ENCODE measurements at regions not wholly inside any gene's neighbourhood (a gene's known extent, or its start where the extent isn't known, plus 50 kb on each side); places are given as distances from the start of the nearest gene placed in this dataset.

- peaks cover 13% of the 10 kb centered on the region for H3K9me3 Mint-ChIP-seq
Measured at GRCh38 chr7:68269405-68269804, 1272.8 kb downstream of the TYW1 start.

GRCh38 chr7:68272507-68272906, 1275.9 kb downstream of the TYW1 start:
- Mint-ChIP-seq H3K9me3 (no peaks in the 10 kb centered on the region), H3K4me1 (no peaks in the 10 kb centered on the region), H3K27ac (ENCODE audit: unreplicated experiment) (no peak overlapping the region), H3K36me3 (ENCODE audit: low read depth) (no peaks in the 10 kb centered on the region), H3K27me3 (ENCODE audit: low read depth) (peaks cover 2% of the 10 kb centered on the region), H3K4me3 (no peak overlapping the region)
- no peak for DNase-seq (ENCODE audit: low read depth, low spot score)
- TF ChIP-seq CTCF (conservative IDR thresholded peaks at IDR 0.05), result no peak

More at GRCh38 chr7:68269405-68269804, 1272.8 kb downstream of the TYW1 start:
- Mint-ChIP-seq H3K27me3 (ENCODE audit: low read depth) (peaks cover 2% of the 10 kb centered on the region), H3K4me1 (no peaks in the 10 kb centered on the region), H3K4me3 (no peak overlapping the region), H3K36me3 (ENCODE audit: low read depth) (no peaks in the 10 kb centered on the region), H3K27ac (ENCODE audit: unreplicated experiment) (no peak overlapping the region)
- no peak for TF ChIP-seq CTCF (conservative IDR thresholded peaks at IDR 0.05)
- DNase-seq (ENCODE audit: low read depth, low spot score), result no peak

- no peak overlapping the region for H3K4me3 Mint-ChIP-seq
- no peaks in the 10 kb centered on the region for H3K4me1 Mint-ChIP-seq
- H3K9me3 Mint-ChIP-seq, result no peaks in the 10 kb centered on the region
- no peak for TF ChIP-seq CTCF (conservative IDR thresholded peaks at IDR 0.05)
- H3K36me3 Mint-ChIP-seq (ENCODE audit: low read depth), result no peaks in the 10 kb centered on the region
- no peaks in the 10 kb centered on the region for H3K27me3 Mint-ChIP-seq (ENCODE audit: low read depth)
- no peak overlapping the region for H3K27ac Mint-ChIP-seq (ENCODE audit: unreplicated experiment)
- DNase-seq (ENCODE audit: low read depth, low spot score), result no peak
Measured at GRCh38 chr7:68276725-68277124, 1280.1 kb downstream of the TYW1 start.

- no peak overlapping the region for H3K27ac Mint-ChIP-seq (ENCODE audit: unreplicated experiment)
- H3K27me3 Mint-ChIP-seq (ENCODE audit: low read depth), result no peaks in the 10 kb centered on the region
- no peak for DNase-seq (ENCODE audit: low read depth, low spot score)
- TF ChIP-seq CTCF (conservative IDR thresholded peaks at IDR 0.05), result no peak
- H3K36me3 Mint-ChIP-seq (ENCODE audit: low read depth), result no peaks in the 10 kb centered on the region
- no peaks in the 10 kb centered on the region for H3K4me1 Mint-ChIP-seq
- peaks cover 7% of the 10 kb centered on the region for H3K9me3 Mint-ChIP-seq
- H3K4me3 Mint-ChIP-seq, result no peak overlapping the region
Measured at GRCh38 chr7:68279827-68280400, 1283.3 kb downstream of the TYW1 start.

DNA sequence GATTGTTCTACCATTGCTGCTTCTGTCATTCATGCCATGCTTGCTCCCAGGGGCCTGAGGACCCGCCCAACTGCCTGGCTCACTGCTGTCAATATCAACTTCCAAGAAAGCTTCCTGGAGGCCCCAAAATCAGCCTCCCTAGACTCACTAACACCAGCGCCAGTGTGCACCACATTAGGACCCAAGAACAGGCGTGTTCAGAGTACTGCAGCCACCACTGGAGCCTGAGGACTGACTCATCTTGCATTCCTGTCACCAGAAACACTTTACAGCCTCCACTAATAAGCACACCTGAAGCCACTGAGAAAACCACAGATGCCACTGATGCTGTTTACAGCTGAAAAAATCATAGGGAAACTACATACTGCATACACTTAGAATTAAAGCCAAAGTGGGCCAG, 1284.3 kb downstream of the TYW1 start:
- no peak overlapping the region for H3K27ac Mint-ChIP-seq (ENCODE audit: unreplicated experiment)
- H3K9me3 Mint-ChIP-seq, result peaks cover 7% of the 10 kb centered on the region
- no peaks in the 10 kb centered on the region for H3K27me3 Mint-ChIP-seq (ENCODE audit: low read depth)
- TF ChIP-seq CTCF (conservative IDR thresholded peaks at IDR 0.05), result no peak
- no peaks in the 10 kb centered on the region for H3K4me1 Mint-ChIP-seq
- H3K4me3 Mint-ChIP-seq, result no peak overlapping the region
- DNase-seq (ENCODE audit: low read depth, low spot score), result no peak
- no peaks in the 10 kb centered on the region for H3K36me3 Mint-ChIP-seq (ENCODE audit: low read depth)
